Adrenal gland (tissue), 9 donors: ENCODE measurements at regions not wholly inside any gene's neighbourhood (a gene's known extent, or its start where the extent isn't known, plus 50 kb on each side); places are given as distances from the start of the nearest gene placed in this dataset.

Source experiments
- DNase-seq, 7 donors: peaks; one replicate each; pipeline ENCODE4 v3.0.0-alpha.2; 2019 to 2020
- H3K27ac ChIP-seq, 5 donors: fragments of 200-600 bp; sonication (generic) in 4 of 5; 1 replicate in 3 of 5; 2 replicates in 2 of 5; pipeline versions ENCODE4 v1.5.1 to v1.8.0; 2016 to 2020; ENCODE audit warnings: mild to moderate bottlenecking in 1 of 5
- H3K27me3 ChIP-seq: fragments of 200-600 bp; 2 replicates; pipeline ENCODE4 v1.8.0; 2021
- H3K36me3 ChIP-seq, 2 donors: fragments of 200-600 bp; replicated peaks in 1 of 2; 1 replicate in 1 of 2; 2 replicates in 1 of 2; pipeline versions ENCODE4 v1.5.1 to v1.8.0; 2018 to 2022
- H3K4me1 ChIP-seq, 2 donors: fragments of 200-600 bp; replicated peaks in 1 of 2; 1 replicate in 1 of 2; 2 replicates in 1 of 2; pipeline versions ENCODE4 v1.5.1 to v1.8.0; 2018 to 2021
- H3K4me3 ChIP-seq, 4 donors: fragments of 200-600 bp; sonication (generic) in 3 of 4; one replicate each; pipeline ENCODE4 v1.5.1; 2016 to 2018
- H3K9me3 ChIP-seq, 3 donors: fragments of 200-600 bp; sonication (generic) in 1 of 3; replicated peaks in 1 of 3; 1 replicate in 2 of 3; 2 replicates in 1 of 3; pipeline versions ENCODE4 v1.5.1 to v1.8.0; 2016 to 2021
- CTCF ChIP-seq, 6 experiments: fragments of 450-650 bp in 4 of 6; fragments of 200-600 bp in 2 of 6; sonication (generic) in 1 of 6; IDR thresholded peaks; 1 replicate in 5 of 6; 2 replicates in 1 of 6; pipeline versions ENCODE4 v1.5.1 to v1.8.0; 2016 to 2021; ENCODE audit warnings: antibody characterized with exemption in 6 of 6, mild to moderate bottlenecking in 2 of 6, moderate library complexity in 1 of 6
- POLR2A ChIP-seq, 2 donors: fragments of 450-650 bp; IDR thresholded peaks; one replicate each; pipeline ENCODE4 v1.6.1; 2017; ENCODE audit warnings: antibody characterized with exemption in 2 of 2, mild to moderate bottlenecking in 2 of 2, moderate library complexity in 1 of 2
- WGBS, 4 donors: extraction: QIAGEN DNeasy Blood & Tissue Kit in 2 of 4; methylation state at CpG; one replicate each; pipeline versions ENCODE4 v1.1.5 to v1.1.7; 2013 to 2017; 5-methylcytosine and 5-hydroxymethylcytosine counted together
- intact Hi-C, 2 donors: fragments of 100-400 bp; cut with DNase I; formaldehyde crosslinking; loops; one replicate each; pipeline versions ENCODE4 v1.14.1 to v1.15.0; 2022 to 2023
- donor health status: healthy with polysubstance abuse.
- donor health status: Bipolar disorder and iron deficiency.
- donor health status: DM: yes; HTN: yes; CAD: no.
- donor health status: DM: no; HTN: no; CAD: no.
- donor health status: DM: no; HTN: no; CAD: no.

GRCh38 chr5:64040490-64040889, 78.2 kb upstream of the HTR1A start:
- intact Hi-C loops, result no loop called here
- WGBS, 4 donors, result 67 to 88% (median 74%) methylated on average over 3 of the region's 3 CpGs
- no peak for TF ChIP-seq CTCF (IDR thresholded peaks at IDR 0.05)
- no peak for TF ChIP-seq POLR2A (IDR thresholded peaks at IDR 0.05)

GRCh38 chr5:64026493-64026892, 64.2 kb upstream of the HTR1A start:
- no peak overlapping the region for H3K27ac ChIP-seq
- TF ChIP-seq POLR2A (IDR thresholded peaks at IDR 0.05), result no peak
- no peak for TF ChIP-seq CTCF (IDR thresholded peaks at IDR 0.05)
- H3K4me3 ChIP-seq, result no peak overlapping the region
- H3K9me3 ChIP-seq, result no peaks in the 10 kb centered on the region
- H3K27me3 ChIP-seq, result no peaks in the 10 kb centered on the region
- no peaks in the 10 kb centered on the region for H3K4me1 ChIP-seq
- WGBS, 4 donors, result 55 to 73% (median 64%) methylated on average over 2 of the region's 2 CpGs
- intact Hi-C loops, result no loop called here
- no peaks in the 10 kb centered on the region for H3K36me3 ChIP-seq
- no peak for DNase-seq

More at GRCh38 chr5:64040490-64040889, 78.2 kb upstream of the HTR1A start:
- no peak overlapping the region for H3K4me3 ChIP-seq
- H3K27ac ChIP-seq, result no peak overlapping the region
- no peaks in the 10 kb centered on the region for H3K4me1 ChIP-seq
- DNase-seq, result no peak
- H3K36me3 ChIP-seq, result no peaks in the 10 kb centered on the region
- no peaks in the 10 kb centered on the region for H3K9me3 ChIP-seq
- no peaks in the 10 kb centered on the region for H3K27me3 ChIP-seq

- H3K4me1 ChIP-seq, result no peaks in the 10 kb centered on the region
These were observed 57.5 kb upstream of the HTR1A start for GRCh38 chr5:64019746-64020145.

GRCh38 chr5:64018966-64019365, 56.7 kb upstream of the HTR1A start:
- TF ChIP-seq CTCF (IDR thresholded peaks at IDR 0.05) (no peak), POLR2A (IDR thresholded peaks at IDR 0.05) (no peak)
- DNase-seq, result no peak
- intact Hi-C loops, result no loop called here
- H3K4me3 ChIP-seq, result no peak overlapping the region
- no peaks in the 10 kb centered on the region for H3K27me3 ChIP-seq
- no peaks in the 10 kb centered on the region for H3K9me3 ChIP-seq
- 79 to 82% (median 81%) methylated on average over 2 of the region's 2 CpGs for WGBS, 4 donors
- no peaks in the 10 kb centered on the region for H3K36me3 ChIP-seq
- H3K4me1 ChIP-seq, result no peaks in the 10 kb centered on the region
- H3K27ac ChIP-seq, result no peak overlapping the region

More at GRCh38 chr5:64019746-64020145, 57.5 kb upstream of the HTR1A start:
- no peak overlapping the region for H3K27ac ChIP-seq
- H3K4me3 ChIP-seq, result no peak overlapping the region
- DNase-seq, result no peak
- WGBS, 4 donors, result 61 to 74% (median 66%) methylated on average over 2 of the region's 2 CpGs
- H3K36me3 ChIP-seq, result no peaks in the 10 kb centered on the region
- intact Hi-C loops, result no loop called here
- no peaks in the 10 kb centered on the region for H3K27me3 ChIP-seq
- TF ChIP-seq CTCF (IDR thresholded peaks at IDR 0.05) (no peak), POLR2A (IDR thresholded peaks at IDR 0.05) (no peak)
- no peaks in the 10 kb centered on the region for H3K9me3 ChIP-seq
